ENCODE measurements at regions not wholly inside any gene's neighbourhood (a gene's known extent, or its start where the extent isn't known, plus 50 kb on each side); places are given as distances from the start of the nearest gene placed in this dataset.

DNA sequence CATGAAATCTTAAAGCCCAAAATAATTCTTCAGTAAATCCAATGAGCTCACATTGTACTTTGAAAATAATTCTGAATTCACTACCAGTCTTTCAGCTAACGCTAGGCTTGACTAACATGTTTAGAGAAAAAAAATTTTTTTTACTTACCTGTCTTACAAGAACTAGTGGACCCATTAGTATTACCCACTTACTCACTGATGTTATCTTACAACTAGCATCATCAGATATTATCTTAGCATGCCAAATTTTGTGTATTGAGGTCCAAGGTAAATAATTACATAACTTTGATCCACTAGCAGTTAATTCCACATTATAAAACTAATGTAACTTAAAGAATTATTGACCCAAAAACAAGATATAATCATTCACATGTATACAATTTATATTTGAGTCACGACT is 62.7 kb downstream of the SLC41A2 start:
- TF ChIP-seq CTCF (IDR thresholded peaks at IDR 0.05; ENCODE audit: insufficient read depth, low read depth, low read length) = no peak
- ChIA-PET POLR2A (no interaction called here), CTCF (interaction anchor here (1.6 kb wide), 1 partner anchor 514 kb away, joined by 6 read pairs; no protein-coding TSS in a partner anchor)
- H3K4me3 ChIP-seq (ENCODE audit: low read depth, low read length) = no peak overlapping the region
- H3K27me3 ChIP-seq (ENCODE audit: control insufficient read depth, insufficient read depth, low read length) = no peaks in the 10 kb centered on the region
- no peaks in the 10 kb centered on the region for H3K36me3 ChIP-seq (ENCODE audit: control insufficient read depth, insufficient read depth, low read length)
- DNase-seq (ENCODE audit: low read depth) = no peak

DNA sequence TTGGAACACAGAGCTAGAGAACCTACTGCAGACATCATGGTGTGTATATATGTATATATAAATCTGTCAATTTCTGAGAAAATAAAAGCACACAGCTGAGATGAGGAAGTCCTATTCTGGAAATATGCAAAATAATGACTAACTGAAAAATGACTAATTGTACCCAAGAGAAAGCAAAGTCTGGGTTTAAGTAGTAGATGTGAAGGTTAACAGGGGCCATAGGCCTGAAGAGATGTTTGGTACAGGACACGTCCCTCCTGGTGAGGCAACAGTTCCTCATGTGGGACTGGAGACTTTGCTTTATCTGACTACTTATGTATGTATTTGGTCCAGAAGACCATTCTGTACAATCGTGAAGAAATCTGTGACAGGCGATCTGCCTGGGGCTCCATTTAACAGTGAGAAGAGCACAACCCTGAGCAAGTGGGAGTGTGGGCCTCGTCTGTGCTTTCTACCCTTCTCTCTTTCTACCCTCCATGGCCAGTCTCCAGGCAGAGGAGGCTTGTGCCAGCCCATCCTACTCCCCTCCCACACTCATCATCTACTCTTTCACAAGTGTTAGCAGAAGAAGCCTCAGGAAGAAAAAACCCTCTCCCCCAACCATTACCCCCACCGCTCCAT is 67.5 kb downstream of the SLC41A2 start:
- no peaks in the 10 kb centered on the region for H3K27me3 ChIP-seq (ENCODE audit: control insufficient read depth, insufficient read depth, low read length)
- POLR2A ChIA-PET = no interaction called here
- no peaks in the 10 kb centered on the region for H3K36me3 ChIP-seq (ENCODE audit: control insufficient read depth, insufficient read depth, low read length)
- DNase-seq (ENCODE audit: low read depth) = no peak
- no peak overlapping the region for H3K4me3 ChIP-seq (ENCODE audit: low read depth, low read length)
- no peak for TF ChIP-seq CTCF (IDR thresholded peaks at IDR 0.05; ENCODE audit: insufficient read depth, low read depth, low read length)
- CTCF ChIA-PET = interaction anchor here (1.1 to 1.2 kb wide), 2 partner anchors 484 to 508 kb away, joined by 3 read pairs; no protein-coding TSS in a partner anchor

GRCh38 chr12:104889735-104890134 is 68.4 kb downstream of the SLC41A2 start:
- ChIA-PET CTCF (interaction anchor here (1.2 to 3.2 kb wide), 2 partner anchors 507 to 508 kb away, joined by 3 to 11 read pairs; no protein-coding TSS in a partner anchor), POLR2A (no interaction called here)
- H3K27me3 ChIP-seq (ENCODE audit: control insufficient read depth, insufficient read depth, low read length) = no peaks in the 10 kb centered on the region
- DNase-seq (ENCODE audit: low read depth) = no peak
- H3K4me3 ChIP-seq (ENCODE audit: low read depth, low read length) = no peak overlapping the region
- TF ChIP-seq CTCF (IDR thresholded peaks at IDR 0.05; ENCODE audit: insufficient read depth, low read depth, low read length) = no peak
- H3K36me3 ChIP-seq (ENCODE audit: control insufficient read depth, insufficient read depth, low read length) = no peaks in the 10 kb centered on the region

DNA sequence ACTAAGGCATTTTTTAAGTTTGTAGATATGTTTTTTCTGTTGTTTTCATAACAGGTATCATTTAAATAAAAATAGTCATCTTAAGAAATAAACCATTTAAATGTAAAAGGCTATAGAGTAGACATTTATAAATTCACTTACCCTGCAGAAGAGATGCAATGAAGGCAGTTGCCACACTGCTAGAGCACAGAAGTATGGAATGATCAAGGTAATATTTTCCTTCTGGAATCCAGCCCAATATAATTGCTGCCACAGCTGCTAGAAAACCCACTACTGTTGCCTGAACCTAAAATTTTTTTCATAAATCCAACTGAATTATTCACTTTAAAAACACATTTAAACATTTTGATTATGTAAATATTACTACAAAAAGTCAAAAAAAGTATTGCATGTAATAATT is 69.2 kb downstream of the SLC41A2 start:
- POLR2A ChIA-PET = no interaction called here
- no peak for DNase-seq (ENCODE audit: low read depth)
- no peak for TF ChIP-seq CTCF (IDR thresholded peaks at IDR 0.05; ENCODE audit: insufficient read depth, low read depth, low read length)
- Histone ChIP-seq H3K36me3 (ENCODE audit: control insufficient read depth, insufficient read depth, low read length) (no peaks in the 10 kb centered on the region), H3K4me3 (ENCODE audit: low read depth, low read length) (no peak overlapping the region), H3K27me3 (ENCODE audit: control insufficient read depth, insufficient read depth, low read length) (no peaks in the 10 kb centered on the region)
- CTCF ChIA-PET = interaction anchor here (3.2 kb wide), 1 partner anchor 507 kb away, joined by 11 read pairs; no protein-coding TSS in a partner anchor

DNA sequence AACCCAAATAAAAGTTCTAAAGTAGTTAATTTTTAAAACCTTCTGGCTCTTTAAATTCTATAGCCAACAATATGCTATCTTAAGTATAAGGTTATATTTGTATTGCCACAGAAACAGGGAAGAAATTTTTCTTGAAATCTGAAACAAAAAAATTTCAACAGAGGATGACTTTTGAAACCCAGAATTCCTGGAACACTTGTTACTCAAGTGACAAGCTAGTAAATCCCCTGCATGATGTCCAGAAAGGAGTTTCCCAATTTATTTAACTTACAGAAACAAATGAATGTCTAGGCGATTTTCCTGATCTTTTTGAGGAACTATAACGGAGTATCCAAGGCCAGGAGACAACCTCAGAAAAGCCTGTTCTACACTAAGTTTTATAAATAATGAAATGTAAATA is 69.6 kb downstream of the SLC41A2 start:
- ChIA-PET CTCF (interaction anchor here (3.2 kb wide), 1 partner anchor 507 kb away, joined by 11 read pairs; no protein-coding TSS in a partner anchor), POLR2A (no interaction called here)
- DNase-seq (ENCODE audit: low read depth) = no peak
- H3K36me3 ChIP-seq (ENCODE audit: control insufficient read depth, insufficient read depth, low read length) = no peaks in the 10 kb centered on the region
- no peak overlapping the region for H3K4me3 ChIP-seq (ENCODE audit: low read depth, low read length)
- no peaks in the 10 kb centered on the region for H3K27me3 ChIP-seq (ENCODE audit: control insufficient read depth, insufficient read depth, low read length)
- no peak for TF ChIP-seq CTCF (IDR thresholded peaks at IDR 0.05; ENCODE audit: insufficient read depth, low read depth, low read length)

All from BJ (cell line).